K562 (cell line): ENCODE measurements at regions not wholly inside any gene's neighbourhood (a gene's known extent, or its start where the extent isn't known, plus 50 kb on each side); places are given as distances from the start of the nearest gene placed in this dataset.

Experiments
- ATAC-seq: fragments of 200-7000 bp; cut with Tn5 transposase; 3 replicates; pipeline ENCODE4 v1.9.1; 2020; ENCODE audit warnings: moderate library complexity
- BruUV-seq: library from RNA; stranded (reverse); fragments of 400-500 nt; replicated peaks from 2 replicates; lab custom pipeline; 2021; lab: Mats Ljungman, UMichigan
- CTCF ChIA-PET: fragments of 300-600 bp; formaldehyde crosslinking; extraction: SDS; loops from one replicate; lab custom pipeline; 2021; ENCODE audit warnings: low intra/inter-chr PET ratio; lab: Yijun Ruan, JAX
- POLR2A ChIA-PET: fragments of 300-600, 350-650 bp; sonication (Branson Sonifier 250); formaldehyde crosslinking; extraction: SDS; loops from one replicate; lab custom pipeline; 2021; ENCODE audit warnings: antibody characterized with exemption, inconsistent platforms; lab: Yijun Ruan, JAX
- DNase-seq, 4 experiments: peaks; one replicate each; pipeline versions ENCODE4 v3.0.0 to v3.0.0-alpha.2; 2011 to 2018; ENCODE audit warnings: low spot score in 3 of 4, mixed read lengths in 3 of 4; ENCODE audit errors: extremely low read depth in 1 of 4
- FAIRE-seq: peaks from 2 replicates; lab custom pipeline; 2011; peaks lifted over from hg19 to GRCh38; lab: Jason Lieb, UNC
- H2AFZ ChIP-seq: 2 replicates; pipeline ENCODE4 v1.6.0; 2011; ENCODE audit warnings: low read depth, low read length, control low read depth, inconsistent platforms
- H3K27ac ChIP-seq: fragments of 200-600 bp; 3 replicates; pipeline ENCODE4 v1.8.0; 2011; ENCODE audit warnings: low read depth, mild to moderate bottlenecking, control low read depth, inconsistent platforms, low read length, moderate library complexity, mixed read lengths; ENCODE audit errors: extremely low read depth
- H3K27me3 ChIP-seq, 2 experiments: fragments of 300-600 bp in 1 of 2; 2 replicates in 1 of 2; 3 replicates in 1 of 2; pipeline versions ENCODE4 v1.6.0 to v1.8.0; 2011; ENCODE audit warnings: inconsistent platforms in 2 of 2, low read length in 2 of 2, mild to moderate bottlenecking in 1 of 2, mixed read lengths in 1 of 2, moderate library complexity in 1 of 2; ENCODE audit not compliant: control insufficient read depth in 2 of 2, insufficient read depth in 2 of 2
- H3K36me3 ChIP-seq: fragments of 300-600 bp; 3 replicates; pipeline ENCODE4 v1.8.0; 2011; ENCODE audit warnings: mild to moderate bottlenecking, low read length, inconsistent platforms; ENCODE audit not compliant: control insufficient read depth, insufficient read depth
- H3K4me1 ChIP-seq, 2 experiments: fragments of 200-600 bp in 1 of 2; replicated peaks in 1 of 2; 2 replicates in 1 of 2; 3 replicates in 1 of 2; pipeline versions ENCODE4 v1.5.1 to v1.8.0; 2011; ENCODE audit warnings: inconsistent platforms in 2 of 2, low read length in 2 of 2, mild to moderate bottlenecking in 1 of 2, mixed read lengths in 1 of 2, moderate library complexity in 1 of 2; ENCODE audit not compliant: control insufficient read depth in 2 of 2, insufficient read depth in 2 of 2
- H3K4me2 ChIP-seq: 2 replicates; pipeline ENCODE4 v1.6.1; 2011; ENCODE audit warnings: low read length, control low read depth, inconsistent platforms, mixed read lengths; ENCODE audit not compliant: insufficient read depth
- H3K4me3 ChIP-seq: fragments of 200-600 bp; sonication (generic), shearing (Covaris generic); 2 replicates; pipeline ENCODE4 v1.5.1; 2016; ENCODE audit warnings: control low read depth, inconsistent platforms
- H3K79me2 ChIP-seq: fragments of 200-600 bp; 3 replicates; pipeline ENCODE4 v1.8.0; 2011; ENCODE audit warnings: low read length, inconsistent platforms; ENCODE audit not compliant: control insufficient read depth, insufficient read depth
- H3K9ac ChIP-seq, 2 experiments: 2 replicates each; pipeline versions ENCODE4 v1.6.0 to v1.6.1; 2011; ENCODE audit warnings: low read depth in 2 of 2, low read length in 2 of 2, control low read depth in 1 of 2, inconsistent platforms in 1 of 2, mild to moderate bottlenecking in 1 of 2, mixed read lengths in 1 of 2; ENCODE audit not compliant: insufficient read depth in 1 of 2
- H3K9me1 ChIP-seq: one replicate; pipeline ENCODE4 v1.6.0; 2011; ENCODE audit warnings: inconsistent platforms, mild to moderate bottlenecking, low read length, moderate library complexity; ENCODE audit not compliant: control insufficient read depth, insufficient read depth
- H3K9me3 ChIP-seq: replicated peaks from 2 replicates; pipeline ENCODE4 v1.5.1; 2011; ENCODE audit warnings: low read depth, low read length, inconsistent platforms; ENCODE audit not compliant: control insufficient read depth, insufficient read depth
- H4K20me1 ChIP-seq: replicated peaks from 2 replicates; pipeline ENCODE4 v1.6.1; 2011; ENCODE audit warnings: low read length, inconsistent platforms, mixed read lengths; ENCODE audit not compliant: control insufficient read depth, insufficient read depth
- HNRNPH1 ChIP-seq: fragments of 200-400 bp; formaldehyde crosslinking; optimal IDR thresholded peaks from 2 replicates; pipeline ENCODE3; 2017; ENCODE audit warnings: low read depth, mild to moderate bottlenecking, low read length, moderate library complexity
- NFIC ChIP-seq: fragments of 450-650 bp; IDR thresholded peaks from 2 replicates; pipeline ENCODE4 v1.6.1; 2017; ENCODE audit warnings: mild to moderate bottlenecking, inconsistent platforms
- POLR3A ChIP-seq: IDR thresholded peaks from 2 replicates; pipeline ENCODE4 v1.6.1; 2011; ENCODE audit warnings: borderline replicate concordance, mild to moderate bottlenecking, moderate library complexity; ENCODE audit not compliant: insufficient read length, insufficient read depth; ENCODE audit errors: extremely low read depth
- PPARD ChIP-seq: fragments of 250-450 bp; sonication (Bioruptor Pico); IDR thresholded peaks from 2 replicates; pipeline ENCODE4 v1.8.0; 2022; ENCODE audit warnings: inconsistent platforms, mild to moderate bottlenecking, moderate library complexity
- ZBTB11 ChIP-seq, 3 experiments: fragments of 200-800 bp in 1 of 3; fragments of 250-450 bp in 1 of 3; fragments of 450-650 bp in 1 of 3; sonication (Bioruptor Pico) in 1 of 3; sonication (Bioruptor generic) in 1 of 3; formaldehyde crosslinking in 1 of 3; IDR thresholded peaks; 2 replicates each; pipeline versions ENCODE4 v1.6.1 to v1.8.0; 2016 to 2022; ENCODE audit warnings: mild to moderate bottlenecking in 2 of 3, missing genetic modification characterization in 2 of 3, missing compliant biosample characterization in 1 of 3, moderate library complexity in 1 of 3
- WGBS: fragments of 100-300 bp; shearing (Covaris generic); methylation state at CpG from one replicate; pipeline ENCODE4 v1.1.6; 2016; ENCODE audit warnings: low coverage, mixed read lengths; ENCODE audit not compliant: insufficient coverage; ENCODE audit errors: missing lambda C conversion rate; 5-methylcytosine and 5-hydroxymethylcytosine counted together
- in situ Hi-C: fragments of 300-500 bp; cut with MboI; formaldehyde crosslinking; loops from 4 replicates; pipeline ENCODE4 v1.15.0; 2018; ENCODE audit warnings: inconsistent platforms, mixed read lengths
- intact Hi-C: fragments of 100-400 bp; cut with micrococcal nuclease; formaldehyde crosslinking; loops from 2 replicates; pipeline ENCODE4 v1.14.2; 2022
- TF ChIP-seq, protein P1 (sequence below): fragments of 450-650 bp; formaldehyde crosslinking; IDR thresholded peaks from 2 replicates; pipeline ENCODE4 v1.4.0; 2020; ENCODE audit warnings: mild to moderate bottlenecking, moderate library complexity

- in situ Hi-C loops (no loop called here), intact Hi-C loops (no loop called here)
- Histone ChIP-seq H4K20me1 (no peaks in the 10 kb centered on the region), H3K27me3 (no peaks in the 10 kb centered on the region), H2AFZ (no peak overlapping the region), H3K36me3 (no peaks in the 10 kb centered on the region), H3K4me3 (no peak overlapping the region), H3K27ac (no peak overlapping the region), H3K4me2 (no peak overlapping the region), H3K4me1 (no peaks in the 10 kb centered on the region), H3K9me3 (peaks cover 1% of the 10 kb centered on the region; the same call in 1 of the 2 replicates), H3K79me2 (no peaks in the 10 kb centered on the region), H3K9me1 (no peaks in the 10 kb centered on the region), H3K9ac (no peak overlapping the region)
- no TSS peak for BruUV-seq
- ChIA-PET POLR2A (no interaction called here), CTCF (no interaction called here)
- FAIRE-seq: no peak
- WGBS: 20% methylated on average over 4 of the region's 4 CpGs
- TF ChIP-seq HNRNPH1 (no peak), NFIC (peak; percentile 27; the same call in 1 of the 2 replicates)
- peak in 1 of 4 experiments; percentile 3 for DNase-seq
- ATAC-seq: no peak
Observed at GRCh38 chr3:30131191-30131590, 475.2 kb upstream of the TGFBR2 start.

DNA sequence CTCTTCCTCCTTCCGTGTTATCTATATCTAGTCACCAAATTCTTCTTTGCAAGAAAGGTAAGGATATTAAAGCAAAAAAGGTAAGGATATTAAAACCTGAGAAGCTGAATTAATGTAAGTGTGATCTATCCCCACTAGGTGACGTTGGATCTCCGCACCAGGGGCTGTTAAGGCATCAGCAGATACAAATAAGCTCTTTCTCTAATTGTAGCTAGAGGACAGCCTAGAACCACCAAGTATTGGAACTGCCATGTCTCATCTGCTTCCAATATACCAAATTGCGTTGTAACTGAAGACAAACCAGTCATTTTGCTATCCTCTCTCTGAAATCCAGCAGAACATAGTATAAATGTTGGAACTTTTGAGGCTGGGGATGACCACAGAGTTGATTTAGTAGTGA lies 471.2 kb upstream of the TGFBR2 start:
- 2% methylated on average over 4 of the region's 4 CpGs for WGBS
- in situ Hi-C loops: no loop called here
- H3K4me2 ChIP-seq: no peak overlapping the region
- ChIA-PET POLR2A (no interaction called here), CTCF (interaction anchor here (0.6 kb wide), 1 partner anchor 9 kb away, joined by 3 read pairs; no protein-coding TSS in a partner anchor)
- DNase-seq (no peak), FAIRE-seq (no peak), ATAC-seq (no peak)
- H2AFZ ChIP-seq: no peak overlapping the region
- no peaks in the 10 kb centered on the region for H3K36me3 ChIP-seq
- no peak overlapping the region for H3K9ac ChIP-seq
- H3K27me3 ChIP-seq: no peaks in the 10 kb centered on the region
- no TSS peak for BruUV-seq
- H3K79me2 ChIP-seq: no peaks in the 10 kb centered on the region
- no peaks in the 10 kb centered on the region for H4K20me1 ChIP-seq
- H3K27ac ChIP-seq: no peak overlapping the region
- no peak overlapping the region for H3K4me3 ChIP-seq
- H3K4me1 ChIP-seq: no peaks in the 10 kb centered on the region
- H3K9me3 ChIP-seq: no peaks in the 10 kb centered on the region; the same call in none of the 2 replicates
- H3K9me1 ChIP-seq: no peaks in the 10 kb centered on the region
- intact Hi-C loops: no loop called here
- no peak for TF ChIP-seq ZBTB11 (CRISPR knock-in tag; IDR thresholded peaks at IDR 0.05)
- TF ChIP-seq, protein P1, sequence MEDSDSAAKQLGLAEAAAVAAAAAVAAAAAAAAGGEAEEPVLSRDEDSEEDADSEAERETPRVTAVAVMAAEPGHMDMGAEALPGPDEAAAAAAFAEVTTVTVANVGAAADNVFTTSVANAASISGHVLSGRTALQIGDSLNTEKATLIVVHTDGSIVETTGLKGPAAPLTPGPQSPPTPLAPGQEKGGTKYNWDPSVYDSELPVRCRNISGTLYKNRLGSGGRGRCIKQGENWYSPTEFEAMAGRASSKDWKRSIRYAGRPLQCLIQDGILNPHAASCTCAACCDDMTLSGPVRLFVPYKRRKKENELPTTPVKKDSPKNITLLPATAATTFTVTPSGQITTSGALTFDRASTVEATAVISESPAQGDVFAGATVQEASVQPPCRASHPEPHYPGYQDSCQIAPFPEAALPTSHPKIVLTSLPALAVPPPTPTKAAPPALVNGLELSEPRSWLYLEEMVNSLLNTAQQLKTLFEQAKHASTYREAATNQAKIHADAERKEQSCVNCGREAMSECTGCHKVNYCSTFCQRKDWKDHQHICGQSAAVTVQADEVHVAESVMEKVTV (CRISPR knock-in tag): no peak
- TF ChIP-seq POLR3A: no peak
- TF ChIP-seq PPARD (CRISPR knock-in tag): no peak
